KG1 (cell line): ENCODE measurements at regions not wholly inside any gene's neighbourhood (a gene's known extent, or its start where the extent isn't known, plus 50 kb on each side); places are given as distances from the start of the nearest gene placed in this dataset.
"Not testable (repeated sequence)": the region's sequence is repeated elsewhere in the genome, so short reads cannot be mapped to it uniquely, and the experiment has no call there.

ENCODE experiments used
- DNase-seq: peaks from one replicate; lab custom pipeline; 2025; lab: John Stamatoyannopoulos, UW

DNA sequence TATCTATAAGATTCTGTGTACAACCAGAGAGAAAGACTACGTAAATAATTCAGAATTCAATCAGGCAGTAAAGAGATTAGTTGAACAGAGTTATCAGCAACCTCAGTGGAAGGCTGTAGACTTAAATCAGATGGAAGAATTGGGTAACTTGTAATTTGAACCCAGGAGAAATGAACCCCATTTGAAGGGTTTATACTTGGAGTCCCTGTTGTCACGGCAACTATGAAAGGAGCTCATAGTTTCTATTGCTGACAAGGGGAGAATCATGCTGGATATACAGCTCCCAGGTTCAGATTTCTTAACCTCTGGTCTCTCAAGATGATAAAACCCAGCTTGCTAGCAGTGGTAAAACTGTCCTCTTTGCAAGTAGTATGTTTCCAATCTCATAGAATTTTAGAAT lies 54.4 kb upstream of the BMP4 start:
- no peak for DNase-seq

- no peak for DNase-seq
Observed at GRCh38 chr14:54023027-54023426, 66.4 kb upstream of the BMP4 start.

DNA sequence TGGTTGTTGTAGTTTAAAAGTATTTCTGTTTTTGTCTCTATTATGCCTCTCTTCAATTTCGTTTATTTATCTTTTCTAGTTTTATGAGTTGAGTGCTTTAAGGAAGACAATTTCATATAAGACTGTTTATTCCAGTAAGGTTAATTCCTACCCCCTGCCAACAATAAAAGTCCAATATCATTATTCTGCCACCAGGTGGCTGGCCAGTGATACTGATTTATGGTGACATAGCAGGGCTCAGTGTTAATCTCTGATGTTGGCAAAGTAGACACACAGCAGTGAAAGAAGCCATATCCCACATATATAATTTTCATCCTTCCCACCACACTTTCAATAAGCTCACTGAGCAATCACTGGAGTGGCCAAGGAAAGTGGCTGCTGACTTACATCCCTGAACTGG lies 69.0 kb upstream of the BMP4 start:
- no peak for DNase-seq

GRCh38 chr14:54026671-54027070 lies 70.0 kb upstream of the BMP4 start:
- DNase-seq, result no peak

- DNase-seq, result not testable (repeated sequence)
Observed at GRCh38 chr14:54030996-54031395, 74.4 kb upstream of the BMP4 start.

- not testable (repeated sequence) for DNase-seq
Observed at GRCh38 chr14:54033285-54033684, 76.7 kb upstream of the BMP4 start.

GRCh38 chr14:54038724-54039123 lies 82.1 kb upstream of the BMP4 start:
- DNase-seq, result no peak

- no peak for DNase-seq
Observed at GRCh38 chr14:54039311-54039710, 82.7 kb upstream of the BMP4 start.

DNA sequence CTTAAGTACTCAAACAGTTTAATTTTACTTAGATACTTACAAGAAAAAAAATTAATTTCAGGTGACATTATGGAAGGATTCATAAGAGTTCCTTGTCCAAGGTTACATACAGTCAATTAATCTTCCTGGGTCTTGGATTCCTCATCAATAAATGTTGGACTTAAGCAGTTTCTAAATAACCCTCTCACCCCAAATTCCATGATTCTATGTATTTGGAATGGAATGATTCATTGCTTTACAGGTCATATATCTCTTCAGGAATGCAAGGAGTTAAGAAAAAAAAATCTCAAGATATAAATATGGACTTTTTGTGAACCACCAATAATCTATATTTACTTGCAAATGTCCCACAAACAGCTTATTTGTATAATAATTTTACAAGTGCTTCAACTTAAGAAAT lies 84.2 kb upstream of the BMP4 start:
- no peak for DNase-seq

- DNase-seq, result no peak
Observed at GRCh38 chr14:54046250-54046649, 89.6 kb upstream of the BMP4 start.

DNA sequence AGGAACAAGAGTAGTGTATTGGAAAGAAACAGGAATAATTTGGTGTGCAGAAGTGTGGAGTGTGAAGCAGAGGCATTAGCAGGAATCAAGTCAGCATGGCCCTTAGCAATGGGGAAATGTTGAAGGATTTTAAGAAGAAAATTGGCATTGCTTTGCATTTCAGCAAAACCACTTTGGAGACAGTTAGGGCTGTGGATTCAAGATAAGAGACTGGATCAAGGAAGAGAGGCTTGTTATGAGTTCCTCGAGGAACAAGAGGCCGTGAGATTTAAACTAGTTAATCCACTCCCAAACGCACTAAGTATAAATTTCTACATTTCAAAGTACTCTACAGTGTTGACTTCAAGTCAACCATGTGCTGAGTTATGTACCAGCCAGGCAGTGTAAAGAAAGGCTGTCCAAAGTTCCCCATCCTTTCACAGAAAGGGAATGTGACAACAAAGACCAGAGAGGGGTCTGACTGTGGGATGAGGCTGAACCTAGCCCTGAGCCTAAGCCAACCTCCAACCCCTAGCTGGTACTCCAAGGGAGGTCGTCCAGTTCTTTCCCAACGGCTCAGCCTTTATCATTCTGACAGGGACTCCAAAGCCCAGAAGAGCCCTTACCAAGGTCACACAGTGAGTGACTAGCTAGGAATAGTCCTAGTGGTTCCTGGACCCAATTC lies 91.2 kb upstream of the BMP4 start:
- no peak for DNase-seq

DNA sequence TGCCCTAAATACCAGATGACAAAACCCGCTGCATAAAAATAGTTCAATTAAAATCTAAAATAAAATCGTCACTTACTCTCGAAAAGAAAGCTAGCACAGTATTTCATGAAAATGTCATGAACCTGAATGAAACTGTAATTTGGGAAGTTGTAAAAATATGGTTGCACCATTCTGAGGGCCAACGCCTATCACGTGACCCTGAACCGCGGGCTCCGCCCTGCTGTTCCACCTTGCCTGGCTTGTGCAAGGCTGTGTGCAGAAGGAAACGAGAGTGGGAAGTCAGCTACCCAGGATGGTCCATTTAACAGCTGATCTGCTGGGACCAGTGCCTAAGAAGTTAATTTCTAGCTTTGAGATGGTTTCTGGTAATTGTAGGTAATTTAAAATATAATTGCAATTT lies 91.7 kb upstream of the BMP4 start:
- DNase-seq, result no peak

- no peak for DNase-seq
Observed at GRCh38 chr14:54048736-54049135, 92.1 kb upstream of the BMP4 start.

GRCh38 chr14:54050759-54051158 lies 94.1 kb upstream of the BMP4 start:
- DNase-seq, result no peak

- no peak for DNase-seq
Observed at GRCh38 chr14:54052696-54053385, 96.2 kb upstream of the BMP4 start.

DNA sequence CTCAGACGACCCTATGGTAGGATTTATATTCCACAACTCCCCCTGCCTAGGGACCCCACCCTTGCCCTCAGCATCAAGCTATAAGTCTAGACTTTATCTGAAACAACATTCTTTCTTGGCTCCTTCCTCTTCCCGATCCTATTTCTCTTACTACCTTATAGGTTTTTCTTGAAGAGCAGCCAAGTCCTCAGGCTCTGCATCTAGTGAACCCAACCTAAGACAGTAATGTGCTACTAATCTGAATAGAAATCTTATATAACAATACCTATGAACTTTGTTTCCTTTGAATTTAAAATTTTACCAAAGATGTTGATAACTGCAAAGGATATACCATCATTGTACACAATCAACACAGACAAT lies 96.7 kb upstream of the BMP4 start:
- no peak for DNase-seq

DNA sequence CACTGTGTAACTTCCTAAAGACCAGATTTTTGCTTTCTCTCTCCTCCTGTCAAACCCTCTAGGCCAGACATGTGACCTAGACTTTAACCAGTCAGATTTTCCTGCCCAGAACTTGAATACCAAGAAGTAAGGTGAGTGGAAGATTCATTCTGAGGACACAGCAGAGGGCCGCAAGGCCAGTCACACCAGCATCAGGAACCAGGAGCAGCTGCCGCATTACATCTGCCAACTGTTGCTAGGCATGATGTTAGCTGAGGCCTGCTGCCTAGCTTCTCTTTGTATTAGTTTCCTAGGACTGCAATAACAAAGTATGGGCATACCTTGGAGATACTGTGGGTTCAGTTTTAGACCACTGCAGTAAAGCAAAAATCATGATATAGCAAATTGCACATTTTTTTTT lies 101.9 kb upstream of the BMP4 start:
- no peak for DNase-seq

GRCh38 chr14:54083549-54084239 lies 127.1 kb upstream of the BMP4 start:
- DNase-seq, result no peak

DNA sequence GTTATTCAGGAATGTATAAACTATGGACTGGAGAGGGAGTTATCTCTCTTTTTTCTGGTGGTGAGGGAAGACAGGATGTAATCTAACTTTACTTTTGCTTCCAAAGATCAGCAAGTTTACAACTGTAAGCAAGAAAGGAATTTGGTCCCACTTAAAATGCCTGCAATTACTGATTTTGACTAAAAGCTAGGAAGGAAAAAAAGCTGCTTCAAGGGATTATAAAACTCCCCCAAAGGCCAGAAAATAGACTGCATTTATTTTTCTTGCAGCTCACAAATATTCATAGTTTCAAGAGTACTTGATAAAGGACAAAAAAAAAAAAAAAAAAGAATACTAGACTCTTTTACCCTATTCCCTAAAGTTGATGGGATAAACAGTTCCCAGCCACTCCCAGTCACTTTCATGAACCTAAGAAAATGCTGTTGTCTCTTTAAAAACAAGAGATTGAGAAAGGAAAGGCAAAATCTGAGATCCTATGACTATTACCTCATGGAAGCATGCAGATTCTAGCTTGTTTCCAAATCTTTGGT lies 128.7 kb upstream of the BMP4 start:
- no peak for DNase-seq

DNA sequence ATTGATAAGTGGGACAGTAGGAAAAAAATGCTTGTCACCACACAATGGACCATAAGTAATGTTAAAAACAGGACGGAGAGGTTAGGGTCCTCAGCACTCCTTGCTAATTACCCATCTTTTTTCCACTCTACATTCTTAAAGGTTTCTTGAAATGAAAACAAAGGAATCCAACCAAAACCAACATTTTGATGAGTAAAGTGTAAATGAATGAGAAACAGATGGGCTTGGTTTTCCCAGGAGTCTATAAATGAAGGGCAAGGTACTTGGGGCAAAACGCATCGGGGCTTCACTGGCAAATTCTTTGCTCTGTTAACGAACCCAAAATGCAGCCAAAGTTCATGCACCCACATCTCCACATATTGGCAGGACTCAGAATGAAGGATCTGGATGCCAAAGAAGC lies 129.2 kb upstream of the BMP4 start:
- DNase-seq, result no peak

- no peak for DNase-seq
Observed at GRCh38 chr14:54086767-54087166, 130.1 kb upstream of the BMP4 start.

DNA sequence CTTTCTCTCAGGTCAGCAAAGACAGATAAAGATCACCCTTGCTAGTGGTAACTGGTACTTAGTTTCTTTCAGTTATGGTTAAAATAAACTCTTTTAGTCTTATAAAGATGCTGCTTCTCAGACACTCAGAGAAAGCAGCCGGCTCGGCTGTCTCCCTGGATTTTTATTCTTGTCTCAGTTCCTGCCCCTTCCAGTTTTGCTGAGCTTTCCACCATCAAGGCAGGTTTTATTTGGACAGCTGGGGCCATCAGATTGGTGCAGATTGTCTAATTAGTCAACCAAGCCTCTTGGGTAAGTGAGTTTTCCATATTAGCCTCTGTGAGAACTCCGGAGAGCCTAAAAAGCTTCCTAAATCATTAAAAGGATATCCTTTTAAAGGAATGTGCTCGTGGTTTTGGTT lies 130.8 kb upstream of the BMP4 start:
- no peak for DNase-seq

GRCh38 chr14:54088271-54088670 lies 131.6 kb upstream of the BMP4 start:
- DNase-seq, result no peak
